ENCODE measurements at regions not wholly inside any gene's neighbourhood (a gene's known extent, or its start where the extent isn't known, plus 50 kb on each side); places are given as distances from the start of the nearest gene placed in this dataset.

DNA sequence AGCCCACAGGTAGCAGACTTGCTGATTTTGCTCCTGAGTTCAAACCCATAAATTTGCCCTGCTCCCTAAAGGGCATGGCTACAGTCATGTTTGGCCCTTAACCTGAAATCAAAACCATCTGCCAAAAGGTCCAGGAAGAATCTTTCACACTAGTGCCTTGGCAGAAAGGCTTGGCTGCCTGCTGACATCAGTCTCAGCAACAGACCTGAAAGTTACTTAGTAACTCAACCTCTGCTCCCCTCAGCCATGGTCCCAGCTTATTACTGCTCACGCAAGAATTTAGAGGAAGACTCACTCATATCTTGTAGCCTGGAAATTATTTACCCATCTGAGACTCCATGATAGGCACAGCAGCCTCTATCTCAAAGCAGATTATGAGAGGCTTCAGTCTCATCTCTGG, 98.0 kb upstream of the KIF2B start:
- BruUV-seq (replicated peaks): no TSS peak
- CTCF ChIA-PET: no interaction called here
- Histone ChIP-seq H3K79me2 (ENCODE audit: control insufficient read depth, insufficient read depth, low read length) (no peaks in the 10 kb centered on the region), H3K4me2 (ENCODE audit: insufficient read depth, low read length) (no peak overlapping the region), H2AFZ (ENCODE audit: low read depth, low read length) (no peak overlapping the region), H3K9me3 (replicated peaks; ENCODE audit: control insufficient read depth, insufficient read depth, low read length) (peaks cover 1% of the 10 kb centered on the region), H3K4me3 (replicated peaks in 1 of 3; ENCODE audit: insufficient read depth in 1 of 3, low read depth in 1 of 3, low read length in 3 of 3) (no peak overlapping the region), H3K27me3 (ENCODE audit: control insufficient read depth in 2 of 2, insufficient read depth in 2 of 2, low read length in 2 of 2) (no peaks in the 10 kb centered on the region), H3K9ac (replicated peaks; ENCODE audit: extremely low read depth, insufficient read depth, low read length) (no peak overlapping the region), H3K36me3 (ENCODE audit: control insufficient read depth in 2 of 2, extremely low read depth in 1 of 2, insufficient read depth in 2 of 2, low read length in 2 of 2) (no peaks in the 10 kb centered on the region), H4K20me1 (replicated peaks; ENCODE audit: control insufficient read depth, extremely low read depth, insufficient read depth, low read length) (no peaks in the 10 kb centered on the region), H3K27ac (ENCODE audit: insufficient read depth, low read depth, low read length) (no peak overlapping the region), H3K4me1 (ENCODE audit: control insufficient read depth, extremely low read depth, insufficient read depth, low read length) (no peaks in the 10 kb centered on the region), H3K9me1 (replicated peaks; ENCODE audit: control insufficient read depth, extremely low read depth, insufficient read depth, low read length) (no peaks in the 10 kb centered on the region)
- TF ChIP-seq GATA2 (IDR thresholded peaks at IDR 0.05; ENCODE audit: insufficient read depth, insufficient read length, low read depth, low read length): no peak
- TF ChIP-seq POLR2A (IDR thresholded peaks at IDR 0.05; ENCODE audit: low read depth, low read length): no peak
- no peak for TF ChIP-seq EZH2 (IDR thresholded peaks at IDR 0.05; ENCODE audit: borderline replicate concordance, low read depth, low read length, severe bottlenecking)
- TF ChIP-seq, protein P1, sequence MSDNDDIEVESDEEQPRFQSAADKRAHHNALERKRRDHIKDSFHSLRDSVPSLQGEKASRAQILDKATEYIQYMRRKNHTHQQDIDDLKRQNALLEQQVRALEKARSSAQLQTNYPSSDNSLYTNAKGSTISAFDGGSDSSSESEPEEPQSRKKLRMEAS (IDR thresholded peaks at IDR 0.05; ENCODE audit: insufficient read depth, insufficient read length): no peak
- TF ChIP-seq FOS (IDR thresholded peaks at IDR 0.05; ENCODE audit: borderline replicate concordance, insufficient read depth, low read length): no peak
- POLR2A ChIA-PET: no interaction called here
- intact Hi-C loops (cut with micrococcal nuclease) (no loop called here), dilution Hi-C loops (cut with MboI; ENCODE audit: extremely low pct_ligation_motif_present, low sequenced_read_pairs) (no loop called here)
- FAIRE-seq (no peak), DNase-seq (ENCODE audit: low read depth, low spot score) (no peak)

DNA sequence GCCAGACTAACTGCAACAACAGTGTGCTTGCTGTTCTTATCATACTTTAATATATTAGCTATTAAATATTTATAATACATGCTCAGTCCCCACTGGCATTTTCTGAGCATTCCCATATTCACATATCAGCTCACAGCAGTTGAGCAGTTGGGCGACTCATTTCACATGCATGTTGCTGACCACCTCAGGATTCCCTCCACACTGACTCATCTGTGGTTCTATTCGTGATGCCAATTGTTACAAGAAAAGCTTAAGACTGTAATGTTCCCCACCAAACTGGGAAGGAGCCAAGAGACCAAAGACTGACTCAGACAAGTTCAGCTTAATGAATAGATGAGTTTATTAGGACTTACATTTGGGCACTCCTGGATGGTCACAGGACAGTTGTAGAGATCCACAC, 100.3 kb upstream of the KIF2B start:
- Histone ChIP-seq H3K9me1 (replicated peaks; ENCODE audit: control insufficient read depth, extremely low read depth, insufficient read depth, low read length) (no peaks in the 10 kb centered on the region), H3K4me1 (ENCODE audit: control insufficient read depth, extremely low read depth, insufficient read depth, low read length) (no peaks in the 10 kb centered on the region), H3K9ac (replicated peaks; ENCODE audit: extremely low read depth, insufficient read depth, low read length) (no peak overlapping the region), H3K4me2 (ENCODE audit: insufficient read depth, low read length) (no peak overlapping the region), H4K20me1 (replicated peaks; ENCODE audit: control insufficient read depth, extremely low read depth, insufficient read depth, low read length) (no peaks in the 10 kb centered on the region), H3K36me3 (ENCODE audit: control insufficient read depth in 2 of 2, extremely low read depth in 1 of 2, insufficient read depth in 2 of 2, low read length in 2 of 2) (no peaks in the 10 kb centered on the region), H2AFZ (ENCODE audit: low read depth, low read length) (no peak overlapping the region), H3K9me3 (replicated peaks; ENCODE audit: control insufficient read depth, insufficient read depth, low read length) (peaks cover 1% of the 10 kb centered on the region), H3K4me3 (replicated peaks in 1 of 3; ENCODE audit: insufficient read depth in 1 of 3, low read depth in 1 of 3, low read length in 3 of 3) (no peak overlapping the region), H3K79me2 (ENCODE audit: control insufficient read depth, insufficient read depth, low read length) (no peaks in the 10 kb centered on the region), H3K27me3 (ENCODE audit: control insufficient read depth in 2 of 2, insufficient read depth in 2 of 2, low read length in 2 of 2) (no peaks in the 10 kb centered on the region), H3K27ac (ENCODE audit: insufficient read depth, low read depth, low read length) (no peak overlapping the region)
- ChIA-PET CTCF (no interaction called here), POLR2A (no interaction called here)
- intact Hi-C loops (cut with micrococcal nuclease) (no loop called here), dilution Hi-C loops (cut with MboI; ENCODE audit: extremely low pct_ligation_motif_present, low sequenced_read_pairs) (no loop called here)
- BruUV-seq (replicated peaks): no TSS peak
- TF ChIP-seq FOS (IDR thresholded peaks at IDR 0.05; ENCODE audit: borderline replicate concordance, insufficient read depth, low read length): peak; percentile 49
- TF ChIP-seq POLR2AphosphoS5 (IDR thresholded peaks at IDR 0.05; ENCODE audit: insufficient read depth, low read depth, low read length): no peak
- no peak for FAIRE-seq
- DNase-seq (ENCODE audit: low read depth, low spot score): no peak
